HEK293 (cell line): ENCODE measurements at regions not wholly inside any gene's neighbourhood (a gene's known extent, or its start where the extent isn't known, plus 50 kb on each side); places are given as distances from the start of the nearest gene placed in this dataset.
A peak's percentile ranks its signal among the peaks of the same experiment; 100 is the strongest.

Source experiments
- CTCF ChIA-PET: fragments of 350-600 bp; formaldehyde crosslinking; extraction: SDS; loops from one replicate; lab custom pipeline; 2021; ENCODE audit warnings: antibody characterized with exemption; lab: Yijun Ruan, JAX
- POLR2A ChIA-PET: fragments of 300-600 bp; formaldehyde crosslinking; extraction: SDS; loops from one replicate; lab custom pipeline; 2020; ENCODE audit warnings: antibody characterized with exemption, inconsistent platforms; lab: Yijun Ruan, JAX
- H3K27ac ChIP-seq: fragments of 200-500 bp; sonication (Bioruptor generic); 2 replicates; pipeline ENCODE4 v1.5.1; 2014; ENCODE audit warnings: low read depth, low read length, control low read depth, inconsistent platforms; ENCODE audit errors: extremely low read depth
- H3K36me3 ChIP-seq, 2 experiments: fragments of 200-500 bp in 1 of 2; sonication (Bioruptor generic) in 1 of 2; 1 replicate in 1 of 2; 2 replicates in 1 of 2; pipeline ENCODE4 v1.5.1; 2014 to 2017; ENCODE audit warnings: inconsistent platforms in 2 of 2, low read length in 2 of 2; ENCODE audit not compliant: control insufficient read depth in 2 of 2, insufficient read depth in 1 of 2
- H3K4me1 ChIP-seq: fragments of 200-500 bp; sonication (Bioruptor generic); 2 replicates; pipeline ENCODE4 v1.5.1; 2014; ENCODE audit warnings: mild to moderate bottlenecking, low read length, inconsistent platforms; ENCODE audit not compliant: control insufficient read depth, insufficient read depth
- H3K4me3 ChIP-seq: 2 replicates; pipeline ENCODE4 v1.5.1; 2011; ENCODE audit warnings: low read depth, mild to moderate bottlenecking, control low read depth, low read length, moderate library complexity
- H3K9me3 ChIP-seq: fragments of 200-500 bp; sonication (Bioruptor generic); 2 replicates; pipeline ENCODE4 v1.5.1; 2014; ENCODE audit warnings: low read depth, low read length, inconsistent platforms; ENCODE audit not compliant: control insufficient read depth, insufficient read depth
- AEBP2 ChIP-seq: fragments of 450-650 bp; formaldehyde crosslinking; IDR thresholded peaks from 2 replicates; pipeline ENCODE4 v1.5.1; 2016; ENCODE audit warnings: missing biosample characterization, missing genetic modification characterization, borderline replicate concordance
- BCL11A ChIP-seq: fragments of 450-650 bp; formaldehyde crosslinking; IDR thresholded peaks from 2 replicates; pipeline ENCODE4 v1.5.1; 2016; ENCODE audit warnings: low read depth, missing biosample characterization, missing genetic modification characterization
- EGR2 ChIP-seq: fragments of 450-650 bp; formaldehyde crosslinking; IDR thresholded peaks from 2 replicates; pipeline ENCODE4 v1.5.1; 2016; ENCODE audit warnings: low read depth, missing biosample characterization, missing genetic modification characterization
- GLIS2 ChIP-seq: fragments of 450-650 bp; formaldehyde crosslinking; IDR thresholded peaks from 2 replicates; pipeline ENCODE4 v1.5.1; 2016; ENCODE audit warnings: missing biosample characterization, missing genetic modification characterization
- KLF8 ChIP-seq: fragments of 450-650 bp; formaldehyde crosslinking; IDR thresholded peaks from 2 replicates; pipeline ENCODE4 v1.5.1; 2016; ENCODE audit warnings: missing biosample characterization, missing genetic modification characterization
- MZF1 ChIP-seq: fragments of 450-650 bp; formaldehyde crosslinking; IDR thresholded peaks from 2 replicates; pipeline ENCODE4 v1.5.1; 2017; ENCODE audit warnings: missing biosample characterization, missing genetic modification characterization, borderline replicate concordance
- SALL2 ChIP-seq: fragments of 450-650 bp; formaldehyde crosslinking; IDR thresholded peaks from 2 replicates; pipeline ENCODE4 v1.5.0; 2017; ENCODE audit warnings: missing biosample characterization, mild to moderate bottlenecking, missing genetic modification characterization, borderline replicate concordance
- TCF7L2 ChIP-seq: IDR thresholded peaks from 2 replicates; pipeline ENCODE4 v1.6.1; 2011; ENCODE audit warnings: low read depth, mild to moderate bottlenecking, inconsistent platforms, low read length, moderate library complexity, borderline replicate concordance
- WT1 ChIP-seq: fragments of 450-650 bp; formaldehyde crosslinking; IDR thresholded peaks from 2 replicates; pipeline ENCODE4 v1.5.1; 2016; ENCODE audit warnings: missing biosample characterization, missing genetic modification characterization
- YY1 ChIP-seq: fragments of 450-650 bp; formaldehyde crosslinking; IDR thresholded peaks from 2 replicates; pipeline ENCODE4 v1.5.1; 2018; ENCODE audit warnings: missing biosample characterization, missing genetic modification characterization
- ZBTB21 ChIP-seq: fragments of 450-650 bp; formaldehyde crosslinking; IDR thresholded peaks from 2 replicates; pipeline ENCODE4 v1.5.1; 2017; ENCODE audit warnings: missing biosample characterization, missing genetic modification characterization
- ZNF146 ChIP-seq: fragments of 450-650 bp; formaldehyde crosslinking; IDR thresholded peaks from 2 replicates; pipeline ENCODE4 v1.5.1; 2016; ENCODE audit warnings: missing biosample characterization, missing genetic modification characterization
- ZNF175 ChIP-seq: fragments of 450-650 bp; formaldehyde crosslinking; IDR thresholded peaks from 2 replicates; pipeline ENCODE4 v1.5.1; 2016; ENCODE audit warnings: missing biosample characterization, missing genetic modification characterization
- ZNF335 ChIP-seq: fragments of 450-650 bp; formaldehyde crosslinking; conservative IDR thresholded peaks from 2 replicates; pipeline ENCODE4 v1.5.1; 2016; ENCODE audit warnings: missing biosample characterization, missing genetic modification characterization
- ZNF366 ChIP-seq: fragments of 450-650 bp; formaldehyde crosslinking; conservative IDR thresholded peaks from 2 replicates; pipeline ENCODE4 v1.5.1; 2016; ENCODE audit warnings: missing biosample characterization, missing genetic modification characterization
- ZNF624 ChIP-seq: fragments of 450-650 bp; formaldehyde crosslinking; IDR thresholded peaks from 2 replicates; pipeline ENCODE4 v1.5.1; 2017; ENCODE audit warnings: missing biosample characterization, missing genetic modification characterization
- ZNF843 ChIP-seq: fragments of 450-650 bp; formaldehyde crosslinking; IDR thresholded peaks from 2 replicates; pipeline ENCODE4 v1.5.1; 2016; ENCODE audit warnings: missing biosample characterization, missing genetic modification characterization
- ZSCAN23 ChIP-seq: fragments of 450-650 bp; formaldehyde crosslinking; IDR thresholded peaks from 2 replicates; pipeline ENCODE4 v1.5.1; 2016; ENCODE audit warnings: missing biosample characterization, missing genetic modification characterization
- TF ChIP-seq, protein P1 (sequence below): fragments of 450-650 bp; formaldehyde crosslinking; IDR thresholded peaks from 2 replicates; pipeline ENCODE4 v1.5.1; 2016; ENCODE audit warnings: missing biosample characterization, missing genetic modification characterization, low read depth
- TF ChIP-seq, protein P2 (sequence below): fragments of 450-650 bp; formaldehyde crosslinking; IDR thresholded peaks from 2 replicates; pipeline ENCODE4 v1.5.1; 2016; ENCODE audit warnings: missing biosample characterization, missing genetic modification characterization
- TF ChIP-seq, protein P3 (sequence below): fragments of 450-650 bp; formaldehyde crosslinking; IDR thresholded peaks from 2 replicates; pipeline ENCODE4 v1.5.1; 2016; ENCODE audit warnings: missing biosample characterization, missing genetic modification characterization
- TF ChIP-seq, protein P4 (sequence below): fragments of 450-650 bp; formaldehyde crosslinking; IDR thresholded peaks from 2 replicates; pipeline ENCODE4 v1.5.1; 2017; ENCODE audit warnings: missing biosample characterization, missing genetic modification characterization

GRCh38 chr3:103923907-103924306 lies 1442.8 kb upstream of the ALCAM start:
- Histone ChIP-seq H3K9me3 (no peaks in the 10 kb centered on the region), H3K4me1 (no peaks in the 10 kb centered on the region), H3K4me3 (no peak overlapping the region), H3K36me3 (no peaks in the 10 kb centered on the region), H3K27ac (no peak overlapping the region)
- ChIA-PET POLR2A (no interaction called here), CTCF (no interaction called here)
- TF ChIP-seq AEBP2 (no peak), ZBTB21 (no peak), ZNF146 (tag by site-specific recombination) (no peak), ZSCAN23 (no peak), SALL2 (tag by site-specific recombination) (no peak), ZNF175 (no peak), MZF1 (tag by site-specific recombination) (no peak), ZNF335 (tag by site-specific recombination) (no peak), YY1 (tag by site-specific recombination) (no peak), EGR2 (no peak)
- TF ChIP-seq, protein P1, sequence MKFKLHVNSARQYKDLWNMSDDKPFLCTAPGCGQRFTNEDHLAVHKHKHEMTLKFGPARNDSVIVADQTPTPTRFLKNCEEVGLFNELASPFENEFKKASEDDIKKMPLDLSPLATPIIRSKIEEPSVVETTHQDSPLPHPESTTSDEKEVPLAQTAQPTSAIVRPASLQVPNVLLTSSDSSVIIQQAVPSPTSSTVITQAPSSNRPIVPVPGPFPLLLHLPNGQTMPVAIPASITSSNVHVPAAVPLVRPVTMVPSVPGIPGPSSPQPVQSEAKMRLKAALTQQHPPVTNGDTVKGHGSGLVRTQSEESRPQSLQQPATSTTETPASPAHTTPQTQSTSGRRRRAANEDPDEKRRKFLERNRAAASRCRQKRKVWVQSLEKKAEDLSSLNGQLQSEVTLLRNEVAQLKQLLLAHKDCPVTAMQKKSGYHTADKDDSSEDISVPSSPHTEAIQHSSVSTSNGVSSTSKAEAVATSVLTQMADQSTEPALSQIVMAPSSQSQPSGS (tag by site-specific recombination): no peak
- TF ChIP-seq, protein P2, sequence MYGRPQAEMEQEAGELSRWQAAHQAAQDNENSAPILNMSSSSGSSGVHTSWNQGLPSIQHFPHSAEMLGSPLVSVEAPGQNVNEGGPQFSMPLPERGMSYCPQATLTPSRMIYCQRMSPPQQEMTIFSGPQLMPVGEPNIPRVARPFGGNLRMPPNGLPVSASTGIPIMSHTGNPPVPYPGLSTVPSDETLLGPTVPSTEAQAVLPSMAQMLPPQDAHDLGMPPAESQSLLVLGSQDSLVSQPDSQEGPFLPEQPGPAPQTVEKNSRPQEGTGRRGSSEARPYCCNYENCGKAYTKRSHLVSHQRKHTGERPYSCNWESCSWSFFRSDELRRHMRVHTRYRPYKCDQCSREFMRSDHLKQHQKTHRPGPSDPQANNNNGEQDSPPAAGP (tag by site-specific recombination): no peak

GRCh38 chr3:103924544-103924943 lies 1442.2 kb upstream of the ALCAM start:
- TF ChIP-seq EGR2: no peak
- TF ChIP-seq ZNF624 (tag by site-specific recombination): no peak
- TF ChIP-seq ZNF843 (tag by site-specific recombination): peak; percentile 29; the same call in 1 of the 2 replicates
- TF ChIP-seq, protein P1 (tag by site-specific recombination): peak; percentile 87
- TF ChIP-seq GLIS2 (tag by site-specific recombination): no peak
- 0 out of 2 replicates have a peak, but pooled peaks have one; percentile 41 for TF ChIP-seq TCF7L2
- 0 out of 2 replicates have a peak, but pooled peaks have one; percentile 19 for TF ChIP-seq BCL11A (tag by site-specific recombination)
- TF ChIP-seq, protein P3, sequence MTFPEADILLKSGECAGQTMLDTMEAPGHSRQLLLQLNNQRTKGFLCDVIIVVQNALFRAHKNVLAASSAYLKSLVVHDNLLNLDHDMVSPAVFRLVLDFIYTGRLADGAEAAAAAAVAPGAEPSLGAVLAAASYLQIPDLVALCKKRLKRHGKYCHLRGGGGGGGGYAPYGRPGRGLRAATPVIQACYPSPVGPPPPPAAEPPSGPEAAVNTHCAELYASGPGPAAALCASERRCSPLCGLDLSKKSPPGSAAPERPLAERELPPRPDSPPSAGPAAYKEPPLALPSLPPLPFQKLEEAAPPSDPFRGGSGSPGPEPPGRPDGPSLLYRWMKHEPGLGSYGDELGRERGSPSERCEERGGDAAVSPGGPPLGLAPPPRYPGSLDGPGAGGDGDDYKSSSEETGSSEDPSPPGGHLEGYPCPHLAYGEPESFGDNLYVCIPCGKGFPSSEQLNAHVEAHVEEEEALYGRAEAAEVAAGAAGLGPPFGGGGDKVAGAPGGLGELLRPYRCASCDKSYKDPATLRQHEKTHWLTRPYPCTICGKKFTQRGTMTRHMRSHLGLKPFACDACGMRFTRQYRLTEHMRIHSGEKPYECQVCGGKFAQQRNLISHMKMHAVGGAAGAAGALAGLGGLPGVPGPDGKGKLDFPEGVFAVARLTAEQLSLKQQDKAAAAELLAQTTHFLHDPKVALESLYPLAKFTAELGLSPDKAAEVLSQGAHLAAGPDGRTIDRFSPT (tag by site-specific recombination): peak; percentile 80
- TF ChIP-seq ZNF366: peak; percentile 47; the same call in 1 of the 2 replicates
- peak; percentile 60; the same call in 1 of the 2 replicates for TF ChIP-seq WT1 (tag by site-specific recombination)
- TF ChIP-seq KLF8 (tag by site-specific recombination): peak; percentile 43; the same call in 1 of the 2 replicates
- TF ChIP-seq, protein P4, sequence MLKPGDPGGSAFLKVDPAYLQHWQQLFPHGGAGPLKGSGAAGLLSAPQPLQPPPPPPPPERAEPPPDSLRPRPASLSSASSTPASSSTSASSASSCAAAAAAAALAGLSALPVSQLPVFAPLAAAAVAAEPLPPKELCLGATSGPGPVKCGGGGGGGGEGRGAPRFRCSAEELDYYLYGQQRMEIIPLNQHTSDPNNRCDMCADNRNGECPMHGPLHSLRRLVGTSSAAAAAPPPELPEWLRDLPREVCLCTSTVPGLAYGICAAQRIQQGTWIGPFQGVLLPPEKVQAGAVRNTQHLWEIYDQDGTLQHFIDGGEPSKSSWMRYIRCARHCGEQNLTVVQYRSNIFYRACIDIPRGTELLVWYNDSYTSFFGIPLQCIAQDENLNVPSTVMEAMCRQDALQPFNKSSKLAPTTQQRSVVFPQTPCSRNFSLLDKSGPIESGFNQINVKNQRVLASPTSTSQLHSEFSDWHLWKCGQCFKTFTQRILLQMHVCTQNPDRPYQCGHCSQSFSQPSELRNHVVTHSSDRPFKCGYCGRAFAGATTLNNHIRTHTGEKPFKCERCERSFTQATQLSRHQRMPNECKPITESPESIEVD (tag by site-specific recombination): peak; percentile 36; the same call in 1 of the 2 replicates
- no peak overlapping the region for H3K27ac ChIP-seq
- no peak overlapping the region for H3K4me3 ChIP-seq
- H3K36me3 ChIP-seq: no peaks in the 10 kb centered on the region
- H3K4me1 ChIP-seq: no peaks in the 10 kb centered on the region
- H3K9me3 ChIP-seq: no peaks in the 10 kb centered on the region
- POLR2A ChIA-PET: no interaction called here
- CTCF ChIA-PET: no interaction called here
